ENCODE measurements at regions not wholly inside any gene's neighbourhood (a gene's known extent, or its start where the extent isn't known, plus 50 kb on each side); places are given as distances from the start of the nearest gene placed in this dataset.

- no peak for TF ChIP-seq POLR2AphosphoS5 (IDR thresholded peaks at IDR 0.05; ENCODE audit: low read depth, low read length)
- TF ChIP-seq NANOG (IDR thresholded peaks at IDR 0.05; ENCODE audit: insufficient read depth, low read depth, low read length, poor library complexity, severe bottlenecking): no peak
- TF ChIP-seq CTCF (IDR thresholded peaks at IDR 0.05; ENCODE audit: control extremely low read depth in 1 of 3, insufficient read depth in 1 of 3, low read depth in 1 of 3, low read length in 3 of 3): peak; percentile 95 to 100 (median 99)
- no peak for TF ChIP-seq SP2 (IDR thresholded peaks at IDR 0.05; ENCODE audit: low read length)
These were observed 417.1 kb downstream of the TMEM114 start for GRCh38 chr16:8173111-8173644.
